Right lobe of liver (tissue), 6 donors: ENCODE measurements at regions not wholly inside any gene's neighbourhood (a gene's known extent, or its start where the extent isn't known, plus 50 kb on each side); places are given as distances from the start of the nearest gene placed in this dataset.

Experiments
- ATAC-seq, 4 donors: fragments of 200-7000 bp; cut with Tn5 transposase; one replicate each; pipeline ENCODE4 v1.9.1; 2020; ENCODE audit warnings: mild to moderate bottlenecking in 4 of 4, moderate library complexity in 4 of 4
- DNase-seq, 3 donors: peaks; one replicate each; pipeline ENCODE4 v3.0.0-alpha.2; 2020
- H3K27ac ChIP-seq, 3 donors: fragments of 200-600 bp; one replicate each; pipeline ENCODE4 v1.8.0; 2022
- H3K27me3 ChIP-seq, 2 donors: fragments of 200-600 bp; one replicate each; pipeline ENCODE4 v1.8.0; 2022
- H3K36me3 ChIP-seq, 4 donors: fragments of 200-600 bp; sonication (generic) in 1 of 4; one replicate each; pipeline versions ENCODE4 v1.5.1 to v1.8.0; 2017 to 2022; ENCODE audit warnings: control low read depth in 1 of 4
- H3K4me1 ChIP-seq, 4 donors: fragments of 200-600 bp; sonication (generic) in 1 of 4; one replicate each; pipeline versions ENCODE4 v1.5.1 to v1.8.0; 2017 to 2022; ENCODE audit warnings: control low read depth in 1 of 4
- H3K4me3 ChIP-seq, 3 donors: fragments of 200-600 bp; one replicate each; pipeline ENCODE4 v1.8.0; 2022
- H3K9me3 ChIP-seq, 4 donors: fragments of 200-600 bp; sonication (generic) in 1 of 4; one replicate each; pipeline versions ENCODE4 v1.5.1 to v1.8.0; 2017 to 2022; ENCODE audit warnings: control low read depth in 1 of 4
- POLR2A ChIP-seq: fragments of 450-650 bp; IDR thresholded peaks from one replicate; pipeline ENCODE4 v1.6.1; 2017; ENCODE audit warnings: antibody characterized with exemption, mild to moderate bottlenecking
- WGBS: methylation state at CpG from one replicate; pipeline ENCODE4 v1.1.6; 2018; ENCODE audit warnings: low coverage, low lambda C conversion rate; ENCODE audit not compliant: insufficient coverage; ENCODE audit errors: missing lambda C conversion rate; 5-methylcytosine and 5-hydroxymethylcytosine counted together
- intact Hi-C, 2 donors: fragments of 100-400 bp; cut with DNase I; formaldehyde crosslinking; loops; one replicate each; pipeline versions ENCODE4 v1.11.2 to v1.14.1; 2022
- TF ChIP-seq, protein P1 (sequence below), 4 donors: fragments of 200-600 bp in 3 of 4; fragments of 450-650 bp in 1 of 4; IDR thresholded peaks; one replicate each; pipeline versions ENCODE4 v1.5.1 to v1.8.0; 2016 to 2022; ENCODE audit warnings: antibody characterized with exemption in 4 of 4, mild to moderate bottlenecking in 2 of 4
- donor health status: DM: no; HTN: yes; CAD: no.
- donor health status: DM: no; HTN: no; CAD: no.
- donor health status: DM: no; HTN: no; CAD: no.
- donor health status: DM: no; HTN: yes; CAD: no.
- donor health status: DM: no; HTN: yes; CAD: no.

DNA sequence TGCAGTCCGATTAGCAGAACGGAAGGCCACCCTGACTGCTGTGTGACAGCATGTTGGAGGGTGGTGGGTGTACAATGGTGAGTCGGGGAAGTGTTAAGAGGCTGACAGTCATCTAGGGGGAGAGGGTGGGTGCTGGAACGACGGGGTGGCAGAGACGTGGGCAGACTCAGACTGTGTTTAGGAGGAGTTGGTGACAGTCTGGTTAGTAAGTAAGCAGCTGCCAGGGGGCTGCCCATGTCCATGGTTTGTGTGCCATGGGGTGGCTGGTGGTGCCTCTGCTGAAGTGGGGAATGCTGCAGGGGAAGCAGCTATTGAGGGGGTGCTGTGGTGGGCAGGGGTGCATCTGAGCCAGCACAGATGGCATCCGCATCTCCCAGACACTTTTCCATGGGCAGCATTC is 51.3 kb upstream of the BOD1 start:
- Histone ChIP-seq H3K4me1 (peaks cover 0 to 20% (median 9%) of the 10 kb centered on the region in 4 donors), H3K27me3 (no peaks in the 10 kb centered on the region), H3K4me3 (no peak overlapping the region), H3K27ac (no peak overlapping the region), H3K9me3 (no peaks in the 10 kb centered on the region), H3K36me3 (no peaks in the 10 kb centered on the region)
- DNase-seq, result no peak
- 85% methylated on average over 4 of the region's 7 CpGs for WGBS
- TF ChIP-seq, protein P1, sequence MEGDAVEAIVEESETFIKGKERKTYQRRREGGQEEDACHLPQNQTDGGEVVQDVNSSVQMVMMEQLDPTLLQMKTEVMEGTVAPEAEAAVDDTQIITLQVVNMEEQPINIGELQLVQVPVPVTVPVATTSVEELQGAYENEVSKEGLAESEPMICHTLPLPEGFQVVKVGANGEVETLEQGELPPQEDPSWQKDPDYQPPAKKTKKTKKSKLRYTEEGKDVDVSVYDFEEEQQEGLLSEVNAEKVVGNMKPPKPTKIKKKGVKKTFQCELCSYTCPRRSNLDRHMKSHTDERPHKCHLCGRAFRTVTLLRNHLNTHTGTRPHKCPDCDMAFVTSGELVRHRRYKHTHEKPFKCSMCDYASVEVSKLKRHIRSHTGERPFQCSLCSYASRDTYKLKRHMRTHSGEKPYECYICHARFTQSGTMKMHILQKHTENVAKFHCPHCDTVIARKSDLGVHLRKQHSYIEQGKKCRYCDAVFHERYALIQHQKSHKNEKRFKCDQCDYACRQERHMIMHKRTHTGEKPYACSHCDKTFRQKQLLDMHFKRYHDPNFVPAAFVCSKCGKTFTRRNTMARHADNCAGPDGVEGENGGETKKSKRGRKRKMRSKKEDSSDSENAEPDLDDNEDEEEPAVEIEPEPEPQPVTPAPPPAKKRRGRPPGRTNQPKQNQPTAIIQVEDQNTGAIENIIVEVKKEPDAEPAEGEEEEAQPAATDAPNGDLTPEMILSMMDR (IDR thresholded peaks at IDR 0.05), result no peak
- TF ChIP-seq POLR2A, result no peak
- intact Hi-C loops, result no loop called here
- ATAC-seq, result no peak

- no peak for TF ChIP-seq POLR2A
- TF ChIP-seq, protein P1 (IDR thresholded peaks at IDR 0.05), result no peak
- no peak for ATAC-seq
- Histone ChIP-seq H3K27me3 (no peaks in the 10 kb centered on the region), H3K4me1 (peaks cover 0 to 26% (median 9%) of the 10 kb centered on the region in 4 donors), H3K27ac (no peak overlapping the region), H3K4me3 (no peak overlapping the region), H3K9me3 (no peaks in the 10 kb centered on the region), H3K36me3 (no peaks in the 10 kb centered on the region)
- intact Hi-C loops, result no loop called here
- WGBS, result 100% methylated on average over 2 of the region's 2 CpGs
- no peak for DNase-seq
These were observed 51.9 kb upstream of the BOD1 start for GRCh38 chr5:173668245-173668800.

DNA sequence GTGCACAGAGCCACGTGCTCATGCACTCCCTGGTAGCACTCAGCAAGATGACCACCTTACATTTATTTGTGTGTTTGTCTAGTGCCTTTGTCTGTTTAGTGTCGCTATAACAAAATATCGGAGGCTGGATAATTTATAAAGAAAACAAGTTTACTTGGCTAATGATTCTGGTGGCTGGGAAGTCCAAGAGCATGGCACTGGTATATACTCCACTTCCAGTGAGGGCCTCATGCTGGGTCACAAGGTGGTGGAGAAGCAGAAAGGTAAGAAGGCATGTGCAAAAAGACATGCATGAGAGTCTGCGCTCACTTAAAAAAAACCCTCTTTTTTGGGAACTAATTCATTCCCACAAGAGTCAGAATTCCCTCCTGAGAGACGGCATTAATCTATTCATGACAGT is 52.5 kb upstream of the BOD1 start:
- no peaks in the 10 kb centered on the region for H3K36me3 ChIP-seq
- no peak for ATAC-seq
- DNase-seq, result no peak
- peaks cover 0 to 31% (median 9%) of the 10 kb centered on the region in 4 donors for H3K4me1 ChIP-seq
- H3K27me3 ChIP-seq, result no peaks in the 10 kb centered on the region
- no peak overlapping the region for H3K27ac ChIP-seq
- no peak overlapping the region for H3K4me3 ChIP-seq
- intact Hi-C loops, result no loop called here
- TF ChIP-seq, protein P1 (IDR thresholded peaks at IDR 0.05), result no peak
- no peak for TF ChIP-seq POLR2A
- no peaks in the 10 kb centered on the region for H3K9me3 ChIP-seq
- 90% methylated on average over 5 of the region's 5 CpGs for WGBS

GRCh38 chr5:173669483-173669882 is 53.0 kb upstream of the BOD1 start:
- DNase-seq, result no peak
- intact Hi-C loops, result no loop called here
- 80% methylated on average over 3 of the region's 3 CpGs for whole genome bisulfite sequencing

More at GRCh38 chr5:173669483-173669882, 53.0 kb upstream of the BOD1 start:
- H3K36me3 ChIP-seq, result no peaks in the 10 kb centered on the region
- H3K9me3 ChIP-seq, result no peaks in the 10 kb centered on the region
- H3K27ac ChIP-seq, result no peak overlapping the region
- H3K4me1 ChIP-seq, result peaks cover 0 to 33% (median 9%) of the 10 kb centered on the region in 4 donors
- TF ChIP-seq, protein P1 (IDR thresholded peaks at IDR 0.05), result no peak
- TF ChIP-seq POLR2A, result no peak
- no peak for ATAC-seq
- H3K27me3 ChIP-seq, result no peaks in the 10 kb centered on the region
- no peak overlapping the region for H3K4me3 ChIP-seq
